ENCODE measurements at regions not wholly inside any gene's neighbourhood (a gene's known extent, or its start where the extent isn't known, plus 50 kb on each side); places are given as distances from the start of the nearest gene placed in this dataset.

DNA sequence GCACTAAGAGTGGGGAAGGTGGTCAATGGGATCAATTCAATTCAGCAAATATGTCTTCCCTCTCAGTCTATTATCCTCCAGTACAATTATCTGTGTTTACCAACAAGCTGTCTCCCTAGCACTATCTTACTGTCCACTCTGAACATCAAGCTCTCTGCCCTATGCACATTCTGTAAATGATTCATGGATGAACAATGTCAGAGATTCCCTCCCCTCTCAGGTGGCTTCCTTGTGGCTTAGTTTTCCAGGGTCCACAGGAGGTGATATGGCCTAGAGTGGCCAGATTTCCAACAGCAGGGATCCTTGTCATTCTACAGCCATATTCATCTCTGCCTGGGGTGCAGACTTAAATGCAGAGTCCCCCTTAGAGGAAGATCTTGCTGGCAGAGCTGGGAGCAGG is 225.1 kb downstream of the UACA start:
- TF ChIP-seq, protein P1, sequence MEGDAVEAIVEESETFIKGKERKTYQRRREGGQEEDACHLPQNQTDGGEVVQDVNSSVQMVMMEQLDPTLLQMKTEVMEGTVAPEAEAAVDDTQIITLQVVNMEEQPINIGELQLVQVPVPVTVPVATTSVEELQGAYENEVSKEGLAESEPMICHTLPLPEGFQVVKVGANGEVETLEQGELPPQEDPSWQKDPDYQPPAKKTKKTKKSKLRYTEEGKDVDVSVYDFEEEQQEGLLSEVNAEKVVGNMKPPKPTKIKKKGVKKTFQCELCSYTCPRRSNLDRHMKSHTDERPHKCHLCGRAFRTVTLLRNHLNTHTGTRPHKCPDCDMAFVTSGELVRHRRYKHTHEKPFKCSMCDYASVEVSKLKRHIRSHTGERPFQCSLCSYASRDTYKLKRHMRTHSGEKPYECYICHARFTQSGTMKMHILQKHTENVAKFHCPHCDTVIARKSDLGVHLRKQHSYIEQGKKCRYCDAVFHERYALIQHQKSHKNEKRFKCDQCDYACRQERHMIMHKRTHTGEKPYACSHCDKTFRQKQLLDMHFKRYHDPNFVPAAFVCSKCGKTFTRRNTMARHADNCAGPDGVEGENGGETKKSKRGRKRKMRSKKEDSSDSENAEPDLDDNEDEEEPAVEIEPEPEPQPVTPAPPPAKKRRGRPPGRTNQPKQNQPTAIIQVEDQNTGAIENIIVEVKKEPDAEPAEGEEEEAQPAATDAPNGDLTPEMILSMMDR (IDR thresholded peaks at IDR 0.05; ENCODE audit: low read depth, low read length, poor library complexity, severe bottlenecking): no peak
- TF ChIP-seq EZH2phosphoT487 (IDR thresholded peaks at IDR 0.05; ENCODE audit: borderline replicate concordance, low read length): no peak
